ENCODE measurements at regions not wholly inside any gene's neighbourhood (a gene's known extent, or its start where the extent isn't known, plus 50 kb on each side); places are given as distances from the start of the nearest gene placed in this dataset.
"Not testable (repeated sequence)": the region's sequence is repeated elsewhere in the genome, so short reads cannot be mapped to it uniquely, and the experiment has no call there.

GRCh38 chr3:159273608-159274007 lies 471.8 kb downstream of the MFSD1 start:
- H3K4me3 ChIP-seq (ENCODE audit: low read depth, low read length), result no peak overlapping the region
- no peak for DNase-seq (ENCODE audit: low read depth)
- TF ChIP-seq, protein P1, sequence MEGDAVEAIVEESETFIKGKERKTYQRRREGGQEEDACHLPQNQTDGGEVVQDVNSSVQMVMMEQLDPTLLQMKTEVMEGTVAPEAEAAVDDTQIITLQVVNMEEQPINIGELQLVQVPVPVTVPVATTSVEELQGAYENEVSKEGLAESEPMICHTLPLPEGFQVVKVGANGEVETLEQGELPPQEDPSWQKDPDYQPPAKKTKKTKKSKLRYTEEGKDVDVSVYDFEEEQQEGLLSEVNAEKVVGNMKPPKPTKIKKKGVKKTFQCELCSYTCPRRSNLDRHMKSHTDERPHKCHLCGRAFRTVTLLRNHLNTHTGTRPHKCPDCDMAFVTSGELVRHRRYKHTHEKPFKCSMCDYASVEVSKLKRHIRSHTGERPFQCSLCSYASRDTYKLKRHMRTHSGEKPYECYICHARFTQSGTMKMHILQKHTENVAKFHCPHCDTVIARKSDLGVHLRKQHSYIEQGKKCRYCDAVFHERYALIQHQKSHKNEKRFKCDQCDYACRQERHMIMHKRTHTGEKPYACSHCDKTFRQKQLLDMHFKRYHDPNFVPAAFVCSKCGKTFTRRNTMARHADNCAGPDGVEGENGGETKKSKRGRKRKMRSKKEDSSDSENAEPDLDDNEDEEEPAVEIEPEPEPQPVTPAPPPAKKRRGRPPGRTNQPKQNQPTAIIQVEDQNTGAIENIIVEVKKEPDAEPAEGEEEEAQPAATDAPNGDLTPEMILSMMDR (conservative IDR thresholded peaks at IDR 0.05; ENCODE audit: low read depth, low read length), result no peak

GRCh38 chr3:159275741-159276140 lies 473.9 kb downstream of the MFSD1 start:
- no peak overlapping the region for H3K4me3 ChIP-seq (ENCODE audit: low read depth, low read length)
- TF ChIP-seq, protein P1 (conservative IDR thresholded peaks at IDR 0.05; ENCODE audit: low read depth, low read length), result no peak
- DNase-seq (ENCODE audit: low read depth), result no peak

GRCh38 chr3:159277814-159278213 lies 476.0 kb downstream of the MFSD1 start:
- DNase-seq (ENCODE audit: low read depth), result no peak
- H3K4me3 ChIP-seq (ENCODE audit: low read depth, low read length), result no peak overlapping the region
- TF ChIP-seq, protein P1 (conservative IDR thresholded peaks at IDR 0.05; ENCODE audit: low read depth, low read length), result no peak

DNA sequence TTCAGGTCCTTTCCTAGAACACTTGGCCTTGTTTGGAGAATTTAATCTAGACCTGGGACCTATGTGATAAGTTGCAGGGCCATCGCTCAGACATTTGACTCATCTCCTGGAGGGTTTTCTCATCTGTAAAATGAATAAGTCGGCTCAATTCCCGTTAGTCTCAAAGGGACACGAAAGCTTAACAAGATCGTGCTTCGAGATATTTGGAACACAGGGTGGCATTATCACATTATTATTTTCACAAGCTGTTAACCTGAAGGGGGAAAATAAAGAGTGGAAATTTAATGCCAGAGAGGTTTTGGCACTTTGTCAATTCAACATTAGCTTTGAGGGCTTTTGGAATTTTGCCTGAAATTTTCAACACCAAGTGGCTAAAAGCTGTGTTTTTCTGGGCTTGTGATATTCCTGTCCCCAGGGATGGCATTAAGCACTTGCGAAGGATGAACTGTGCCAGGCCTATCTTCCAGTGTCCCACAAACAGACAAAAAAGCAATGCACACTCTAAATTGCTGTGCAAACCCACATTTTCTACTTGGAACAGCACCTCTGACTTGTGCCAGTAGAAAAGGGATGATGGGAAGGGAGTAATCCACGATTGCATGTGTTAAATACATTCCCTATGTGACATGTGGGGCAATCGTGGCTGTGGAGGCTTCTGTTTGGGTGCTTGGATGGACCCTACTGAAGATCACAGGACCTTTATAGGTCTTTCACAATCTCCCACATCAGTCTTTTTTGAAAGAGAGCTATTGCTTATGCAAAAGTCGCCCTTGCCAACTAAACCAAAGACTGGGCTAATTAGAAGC lies 478.7 kb downstream of the MFSD1 start:
- TF ChIP-seq, protein P1 (conservative IDR thresholded peaks at IDR 0.05; ENCODE audit: low read depth, low read length), result no peak
- no peak for DNase-seq (ENCODE audit: low read depth)
- H3K4me3 ChIP-seq (ENCODE audit: low read depth, low read length), result no peak overlapping the region

- DNase-seq (ENCODE audit: low read depth), result no peak
- TF ChIP-seq, protein P1 (conservative IDR thresholded peaks at IDR 0.05; ENCODE audit: low read depth, low read length), result no peak
Measured at GRCh38 chr3:159293493-159293892, 491.6 kb downstream of the MFSD1 start.

GRCh38 chr3:159301961-159302360 lies 500.1 kb downstream of the MFSD1 start:
- no peak overlapping the region for H3K4me3 ChIP-seq (ENCODE audit: low read depth, low read length)
- TF ChIP-seq, protein P1 (conservative IDR thresholded peaks at IDR 0.05; ENCODE audit: low read depth, low read length), result no peak
- no peak for DNase-seq (ENCODE audit: low read depth)

More at GRCh38 chr3:159293493-159293892, 491.6 kb downstream of the MFSD1 start:
- no peak overlapping the region for H3K4me3 ChIP-seq (ENCODE audit: low read depth, low read length)

DNA sequence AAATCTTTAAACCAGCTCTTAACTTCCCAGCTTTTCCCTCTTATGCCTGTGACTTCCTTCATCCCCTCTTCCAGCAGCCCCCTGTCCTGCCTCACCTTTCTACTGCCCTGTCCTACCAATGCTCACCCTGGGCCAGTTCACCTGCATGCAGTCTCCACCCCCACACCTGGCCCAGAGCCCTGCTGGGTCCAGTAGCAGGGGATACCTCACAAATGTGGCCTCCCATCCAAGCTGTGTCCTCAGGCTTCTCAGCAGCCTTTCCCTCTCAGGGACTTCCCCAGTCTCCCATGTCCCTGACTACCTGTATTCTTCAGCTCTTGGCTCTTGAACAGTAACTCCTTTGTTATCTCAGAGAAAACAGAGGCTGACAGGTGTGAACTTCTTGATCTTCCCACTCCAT lies 503.2 kb downstream of the MFSD1 start:
- no peak for DNase-seq (ENCODE audit: low read depth)
- H3K4me3 ChIP-seq (ENCODE audit: low read depth, low read length), result no peak overlapping the region
- TF ChIP-seq, protein P1 (conservative IDR thresholded peaks at IDR 0.05; ENCODE audit: low read depth, low read length), result no peak

DNA sequence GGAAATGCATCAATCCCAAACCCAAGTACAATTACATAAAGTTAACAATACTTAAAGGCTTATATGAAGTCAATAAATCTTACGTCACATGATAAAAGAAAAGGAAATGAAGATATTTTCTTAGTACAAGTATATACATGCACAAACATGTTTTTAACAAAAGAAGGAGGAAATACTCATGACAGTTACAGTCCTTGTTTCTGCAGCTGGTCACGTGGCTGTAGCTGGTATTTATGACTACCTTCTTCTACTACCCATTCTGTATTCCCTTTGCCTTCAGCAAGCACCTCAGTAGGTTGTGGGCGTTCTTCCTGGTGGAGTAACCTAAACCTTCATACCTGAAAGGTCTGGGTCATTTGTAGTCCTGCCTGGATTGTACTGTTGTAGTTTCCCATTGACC lies 514.9 kb downstream of the MFSD1 start:
- not testable (repeated sequence) for DNase-seq (ENCODE audit: low read depth); H3K4me3 ChIP-seq (ENCODE audit: low read depth, low read length)
